ENCODE measurements at regions not wholly inside any gene's neighbourhood (a gene's known extent, or its start where the extent isn't known, plus 50 kb on each side); places are given as distances from the start of the nearest gene placed in this dataset.

GRCh38 chr13:42379241-42379640 lies 107.3 kb downstream of the AKAP11 start (continued):
- no peak for TF ChIP-seq E2F8 (IDR thresholded peaks at IDR 0.05; ENCODE audit: low read depth, partially characterized antibody)
- no peak for TF ChIP-seq ESRRA (IDR thresholded peaks at IDR 0.05; ENCODE audit: low read length)
- no peak for TF ChIP-seq NFIC (IDR thresholded peaks at IDR 0.05; ENCODE audit: low read depth, low read length)
- TF ChIP-seq PRDM15 (CRISPR knock-in tag; IDR thresholded peaks at IDR 0.05) = no peak
